ENCODE measurements at regions not wholly inside any gene's neighbourhood (a gene's known extent, or its start where the extent isn't known, plus 50 kb on each side); places are given as distances from the start of the nearest gene placed in this dataset.

- Histone ChIP-seq H3K27ac (no peak overlapping the region), H3K4me1 (no peaks in the 10 kb centered on the region), H3K4me2 (no peak overlapping the region), H3K4me3 (no peak overlapping the region), H3K9me3 (no peaks in the 10 kb centered on the region)
- no peak for ATAC-seq
- DNase-seq (ENCODE audit: low read depth in 1 of 2, low spot score in 1 of 2) = no peak
- ChIA-PET CTCF (no interaction called here), POLR2A (no interaction called here)
- no peak for TF ChIP-seq BCL3 (IDR thresholded peaks at IDR 0.05)
- peak; percentile 46 for TF ChIP-seq MAFK (IDR thresholded peaks at IDR 0.05; ENCODE audit: partially characterized antibody)
- 34% methylated on average over 2 of the region's 2 CpGs for WGBS (ENCODE audit: missing lambda C conversion rate)
- FAIRE-seq = no peak
These were observed 1308.5 kb downstream of the PLA2G4A start for GRCh38 chr1:188137221-188137620.

GRCh38 chr1:188140958-188141357 is 1312.2 kb downstream of the PLA2G4A start:
- no peak for FAIRE-seq
- Histone ChIP-seq H3K9me3 (no peaks in the 10 kb centered on the region), H3K4me3 (no peak overlapping the region), H3K27ac (no peak overlapping the region), H3K4me2 (no peak overlapping the region), H3K4me1 (no peaks in the 10 kb centered on the region)
- 21% methylated on average over 2 of the region's 2 CpGs for WGBS (ENCODE audit: missing lambda C conversion rate)
- CTCF ChIA-PET = no interaction called here
- no peak for ATAC-seq
- DNase-seq (ENCODE audit: low read depth in 1 of 2, low spot score in 1 of 2) = no peak
- TF ChIP-seq ZC3H11A (IDR thresholded peaks at IDR 0.05) (no peak), MAFK (IDR thresholded peaks at IDR 0.05; ENCODE audit: partially characterized antibody) (no peak), HOXA7 (CRISPR knock-in tag; IDR thresholded peaks at IDR 0.05) (no peak), EHMT2 (IDR thresholded peaks at IDR 0.05; ENCODE audit: low read depth) (no peak), MYC (IDR thresholded peaks at IDR 0.05; ENCODE audit: borderline replicate concordance, low read length) (no peak), ZSCAN20 (CRISPR knock-in tag; IDR thresholded peaks at IDR 0.05) (no peak), JUNB (IDR thresholded peaks at IDR 0.05) (no peak), EHF (CRISPR knock-in tag; IDR thresholded peaks at IDR 0.05) (no peak), MAZ (IDR thresholded peaks at IDR 0.05; ENCODE audit: borderline replicate concordance, low read depth, low read length) (no peak)
- POLR2A ChIA-PET = no interaction called here

GRCh38 chr1:188154196-188154595 is 1325.4 kb downstream of the PLA2G4A start:
- ChIA-PET CTCF (no interaction called here), POLR2A (no interaction called here)
- Histone ChIP-seq H3K4me3 (no peak overlapping the region), H3K4me2 (no peak overlapping the region), H3K9me3 (no peaks in the 10 kb centered on the region), H3K4me1 (no peaks in the 10 kb centered on the region), H3K27ac (no peak overlapping the region)
- no peak for FAIRE-seq
- TF ChIP-seq ESRRA (IDR thresholded peaks at IDR 0.05; ENCODE audit: borderline replicate concordance, low read length) (no peak), RNF2 (IDR thresholded peaks at IDR 0.05; ENCODE audit: borderline replicate concordance, low read depth) (no peak), HOXA7 (CRISPR knock-in tag; IDR thresholded peaks at IDR 0.05) (no peak), GATA3 (IDR thresholded peaks at IDR 0.05; ENCODE audit: borderline replicate concordance) (no peak), BCL3 (IDR thresholded peaks at IDR 0.05) (no peak), HEYL (CRISPR knock-in tag; IDR thresholded peaks at IDR 0.05) (no peak), SREBF2 (IDR thresholded peaks at IDR 0.05) (no peak), KDM1A (IDR thresholded peaks at IDR 0.05; ENCODE audit: low read depth) (no peak), ZNF302 (CRISPR knock-in tag; IDR thresholded peaks at IDR 0.05) (no peak), PHF8 (IDR thresholded peaks at IDR 0.05; ENCODE audit: borderline replicate concordance, low read depth) (no peak), ZFP36 (IDR thresholded peaks at IDR 0.05; ENCODE audit: borderline replicate concordance, partially characterized antibody) (no peak), NFE2L2 (conservative IDR thresholded peaks at IDR 0.05; ENCODE audit: low read length) (no peak)
- WGBS (ENCODE audit: missing lambda C conversion rate) = 67% methylated on average over 11 of the region's 11 CpGs
- ATAC-seq = no peak
- no peak for DNase-seq (ENCODE audit: low read depth in 1 of 2, low spot score in 1 of 2)

- FAIRE-seq (no peak), DNase-seq (ENCODE audit: low read depth in 1 of 2, low spot score in 1 of 2) (no peak), ATAC-seq (no peak)
- H3K4me1 ChIP-seq = no peaks in the 10 kb centered on the region
- H3K27ac ChIP-seq = no peak overlapping the region
- TF ChIP-seq ZNF302 (CRISPR knock-in tag; IDR thresholded peaks at IDR 0.05) (no peak), E2F6 (IDR thresholded peaks at IDR 0.05; ENCODE audit: borderline replicate concordance, low read depth) (no peak), NR3C1 (IDR thresholded peaks at IDR 0.05) (no peak), ELK1 (IDR thresholded peaks at IDR 0.05; ENCODE audit: low read depth, low read length) (no peak), FOXS1 (CRISPR knock-in tag; IDR thresholded peaks at IDR 0.05) (no peak), NFE2L2 (conservative IDR thresholded peaks at IDR 0.05; ENCODE audit: low read length) (no peak), ZFP36 (IDR thresholded peaks at IDR 0.05; ENCODE audit: borderline replicate concordance, partially characterized antibody) (no peak), RARB (CRISPR knock-in tag; IDR thresholded peaks at IDR 0.05) (no peak), POLR2AphosphoS2 (conservative IDR thresholded peaks at IDR 0.05; ENCODE audit: low read length) (no peak), KDM5A (IDR thresholded peaks at IDR 0.05) (no peak)
- H3K4me2 ChIP-seq = no peak overlapping the region
- H3K9me3 ChIP-seq = no peaks in the 10 kb centered on the region
- POLR2A ChIA-PET = no interaction called here
- WGBS (ENCODE audit: missing lambda C conversion rate) = 62% methylated on average over 3 of the region's 3 CpGs
- no peak overlapping the region for H3K4me3 ChIP-seq
- CTCF ChIA-PET = no interaction called here
These were observed 1326.0 kb downstream of the PLA2G4A start for GRCh38 chr1:188154761-188155160.

Data from A549 (cell line).